Fibroblast of mammary gland (primary cell): ENCODE measurements at regions not wholly inside any gene's neighbourhood (a gene's known extent, or its start where the extent isn't known, plus 50 kb on each side); places are given as distances from the start of the nearest gene placed in this dataset.

ENCODE experiments used
- DNase-seq: peaks from one replicate; pipeline ENCODE4 v3.0.0-alpha.2; 2010; ENCODE audit warnings: low read depth
- H3K4me3 ChIP-seq: 2 replicates; pipeline ENCODE4 v1.5.1; 2011; ENCODE audit warnings: low read depth, mild to moderate bottlenecking, low read length, moderate library complexity; ENCODE audit not compliant: control insufficient read depth
- CTCF ChIP-seq: conservative IDR thresholded peaks from 2 replicates; pipeline ENCODE4 v1.5.1; 2011; ENCODE audit warnings: low read depth, low read length, inconsistent platforms; ENCODE audit not compliant: control insufficient read depth, insufficient read depth

GRCh38 chr3:20844851-20845250 is 658.8 kb upstream of the SGO1 start:
- no peak for DNase-seq
- no peak overlapping the region for H3K4me3 ChIP-seq
- TF ChIP-seq CTCF: no peak

- no peak for DNase-seq
- no peak for TF ChIP-seq CTCF
- no peak overlapping the region for H3K4me3 ChIP-seq
Measured at GRCh38 chr3:20842594-20843436, 656.8 kb upstream of the SGO1 start.

- no peak for TF ChIP-seq CTCF
Measured at GRCh38 chr3:20842002-20842401, 656.0 kb upstream of the SGO1 start.

GRCh38 chr3:20837676-20838302 is 651.8 kb upstream of the SGO1 start:
- no peak for TF ChIP-seq CTCF
- no peak overlapping the region for H3K4me3 ChIP-seq

More at GRCh38 chr3:20842002-20842401, 656.0 kb upstream of the SGO1 start:
- DNase-seq: no peak
- H3K4me3 ChIP-seq: no peak overlapping the region

GRCh38 chr3:20836801-20837200 is 650.8 kb upstream of the SGO1 start:
- H3K4me3 ChIP-seq: no peak overlapping the region
- TF ChIP-seq CTCF: no peak
- no peak for DNase-seq

More at GRCh38 chr3:20837676-20838302, 651.8 kb upstream of the SGO1 start:
- no peak for DNase-seq

GRCh38 chr3:20832963-20833362 is 647.0 kb upstream of the SGO1 start:
- no peak overlapping the region for H3K4me3 ChIP-seq
- no peak for DNase-seq
- no peak for TF ChIP-seq CTCF
